ENCODE measurements at regions not wholly inside any gene's neighbourhood (a gene's known extent, or its start where the extent isn't known, plus 50 kb on each side); places are given as distances from the start of the nearest gene placed in this dataset.

GRCh38 chr6:93165850-93166430 is 253.4 kb downstream of the EPHA7 start:
- TF ChIP-seq CTCF (IDR thresholded peaks at IDR 0.05) (no peak), POLR2A (IDR thresholded peaks at IDR 0.05) (no peak), POLR2AphosphoS5 (IDR thresholded peaks at IDR 0.05) (no peak), EP300 (IDR thresholded peaks at IDR 0.05) (no peak)

Data from upper lobe of left lung (tissue), 4 donors.